HepG2 (cell line): ENCODE measurements at regions not wholly inside any gene's neighbourhood (a gene's known extent, or its start where the extent isn't known, plus 50 kb on each side); places are given as distances from the start of the nearest gene placed in this dataset.
"Not testable (repeated sequence)": the region's sequence is repeated elsewhere in the genome, so short reads cannot be mapped to it uniquely, and the experiment has no call there.

Experiments used
- ATAC-seq: fragments of 200-7000 bp; cut with Tn5 transposase; 3 replicates; pipeline ENCODE4 v1.9.1; 2020; ENCODE audit warnings: mild to moderate bottlenecking, moderate library complexity
- BruUV-seq: library from RNA; stranded (reverse); fragments of 400-500 nt; replicated peaks from 2 replicates; lab custom pipeline; 2021; lab: Mats Ljungman, UMichigan
- CTCF ChIA-PET: fragments of 300-600 bp; formaldehyde crosslinking; extraction: SDS; loops from one replicate; lab custom pipeline; 2021; ENCODE audit warnings: low total read pairs, inconsistent platforms, low intra/inter-chr PET ratio; lab: Yijun Ruan, JAX
- POLR2A ChIA-PET: fragments of 350-600 bp; sonication (Branson Sonifier 250); formaldehyde crosslinking; loops from one replicate; lab custom pipeline; 2020; ENCODE audit warnings: antibody characterized with exemption, inconsistent platforms; lab: Yijun Ruan, JAX
- DNase-seq: peaks from one replicate; pipeline ENCODE4 v3.0.0-alpha.2; 2015; ENCODE audit warnings: low spot score
- FAIRE-seq: peaks from 3 replicates; lab custom pipeline; 2011; peaks lifted over from hg19 to GRCh38; lab: Jason Lieb, UNC
- H2AFZ ChIP-seq: one replicate; pipeline ENCODE4 v1.6.1; 2011; ENCODE audit warnings: low read length, inconsistent platforms
- H3K27ac ChIP-seq: fragments of 300-600 bp; 3 replicates; pipeline ENCODE4 v1.8.0; 2011; ENCODE audit warnings: mixed run types, mild to moderate bottlenecking, mixed read lengths, low read length, inconsistent platforms; ENCODE audit not compliant: insufficient read depth; ENCODE audit errors: extremely low read length
- H3K27me3 ChIP-seq, 2 experiments: fragments of 200-600 bp in 1 of 2; 2 replicates in 1 of 2; 3 replicates in 1 of 2; pipeline versions ENCODE4 v1.6.0 to v1.8.0; 2011; ENCODE audit warnings: low read length in 2 of 2, mild to moderate bottlenecking in 2 of 2, moderate library complexity in 2 of 2, inconsistent platforms in 1 of 2; ENCODE audit not compliant: insufficient read depth in 2 of 2, control insufficient read depth in 1 of 2
- H3K36me3 ChIP-seq, 2 experiments: fragments of 200-600 bp in 1 of 2; replicated peaks in 1 of 2; 2 replicates in 1 of 2; 3 replicates in 1 of 2; pipeline versions ENCODE4 v1.5.1 to v1.8.0; 2011; ENCODE audit warnings: low read length in 2 of 2, inconsistent platforms in 1 of 2; ENCODE audit not compliant: insufficient read depth in 2 of 2, control insufficient read depth in 1 of 2
- H3K4me1 ChIP-seq: 2 replicates; pipeline ENCODE4 v1.5.1; 2012; ENCODE audit warnings: low read length, inconsistent platforms; ENCODE audit not compliant: insufficient read depth
- H3K4me2 ChIP-seq: 2 replicates; pipeline ENCODE4 v1.6.0; 2011; ENCODE audit warnings: low read depth, low read length, inconsistent platforms
- H3K4me3 ChIP-seq, 3 experiments: fragments of 200-600 bp in 1 of 3; sonication (generic), shearing (Covaris generic) in 1 of 3; replicated peaks in 1 of 3; 2 replicates each; pipeline ENCODE4 v1.5.1; 2011 to 2016; ENCODE audit warnings: low read length in 3 of 3, inconsistent platforms in 2 of 3, low read depth in 2 of 3, mild to moderate bottlenecking in 2 of 3, control low read depth in 1 of 3, mixed read lengths in 1 of 3; ENCODE audit not compliant: insufficient read depth in 1 of 3
- H3K79me2 ChIP-seq: one replicate; pipeline ENCODE4 v1.6.1; 2011; ENCODE audit warnings: low read length, inconsistent platforms; ENCODE audit not compliant: insufficient read depth
- H3K9ac ChIP-seq: 2 replicates; pipeline ENCODE4 v1.6.0; 2011; ENCODE audit warnings: mild to moderate bottlenecking, low read depth, low read length, inconsistent platforms; ENCODE audit not compliant: insufficient read depth
- H3K9me3 ChIP-seq: 2 replicates; pipeline ENCODE4 v1.5.1; 2012; ENCODE audit warnings: mild to moderate bottlenecking, low read length
- H4K20me1 ChIP-seq: 2 replicates; pipeline ENCODE4 v1.6.0; 2011; ENCODE audit warnings: inconsistent platforms, mild to moderate bottlenecking, low read length, moderate library complexity; ENCODE audit not compliant: insufficient read depth
- ARNT ChIP-seq: fragments of 450-650 bp; IDR thresholded peaks from 2 replicates; pipeline ENCODE4 v1.6.1; 2017
- CBX1 ChIP-seq: IDR thresholded peaks from one replicate; pipeline ENCODE4 v1.6.1; 2016; ENCODE audit warnings: antibody characterized with exemption, low read depth
- KDM1A ChIP-seq: IDR thresholded peaks from 2 replicates; pipeline ENCODE4 v1.6.1; 2016; ENCODE audit warnings: missing compliant biosample characterization
- KLF15 ChIP-seq: sonication (generic); formaldehyde crosslinking; IDR thresholded peaks from 2 replicates; pipeline ENCODE4 v1.8.1; 2023; ENCODE audit warnings: borderline replicate concordance, mild to moderate bottlenecking, inconsistent platforms, missing genetic modification reagents, mixed read lengths
- PCBP1 ChIP-seq: fragments of 200-400 bp; formaldehyde crosslinking; IDR thresholded peaks from 2 replicates; pipeline ENCODE4 v1.6.1; 2017; ENCODE audit warnings: mild to moderate bottlenecking, low read depth, low read length, borderline replicate concordance
- ZFP36 ChIP-seq: fragments of 150-350 bp; IDR thresholded peaks from 2 replicates; pipeline ENCODE4 v1.6.1; 2018; ENCODE audit warnings: borderline replicate concordance, low read length, low read depth; ENCODE audit not compliant: partially characterized antibody
- ZNF552 ChIP-seq: sonication (generic); formaldehyde crosslinking; IDR thresholded peaks from 2 replicates; pipeline ENCODE4 v1.9.0; 2022; ENCODE audit warnings: missing genetic modification reagents, mild to moderate bottlenecking, borderline replicate concordance
- ZNF678 ChIP-seq: sonication (generic); formaldehyde crosslinking; IDR thresholded peaks from 2 replicates; pipeline ENCODE4 v1.4.0; 2020; ENCODE audit warnings: mild to moderate bottlenecking, missing genetic modification reagents
- WGBS: methylation state at CpG from one replicate; pipeline ENCODE4 v1.1.6; 2017; ENCODE audit warnings: low lambda C conversion rate; 5-methylcytosine and 5-hydroxymethylcytosine counted together
- in situ Hi-C: cut with HindIII; loops from 2 replicates; pipeline ENCODE4 v1.10.0; 2017; ENCODE audit warnings: low pct_unique_long_range_greater_than_20kb; ENCODE audit not compliant: extremely low pct_ligation_motif_present
- intact Hi-C: fragments of 100-400 bp; cut with micrococcal nuclease; formaldehyde crosslinking; loops from one replicate; pipeline ENCODE4 v1.10.0; 2022; ENCODE audit not compliant: unreplicated experiment
- TF ChIP-seq, protein P1 (sequence below): IDR thresholded peaks from 2 replicates; pipeline ENCODE4 v1.6.1; 2016; ENCODE audit warnings: low read depth
- TF ChIP-seq, protein P2 (sequence below): sonication (generic); formaldehyde crosslinking; IDR thresholded peaks from 2 replicates; pipeline ENCODE4 v1.5.0; 2020; ENCODE audit warnings: mild to moderate bottlenecking, missing genetic modification reagents, borderline replicate concordance

DNA sequence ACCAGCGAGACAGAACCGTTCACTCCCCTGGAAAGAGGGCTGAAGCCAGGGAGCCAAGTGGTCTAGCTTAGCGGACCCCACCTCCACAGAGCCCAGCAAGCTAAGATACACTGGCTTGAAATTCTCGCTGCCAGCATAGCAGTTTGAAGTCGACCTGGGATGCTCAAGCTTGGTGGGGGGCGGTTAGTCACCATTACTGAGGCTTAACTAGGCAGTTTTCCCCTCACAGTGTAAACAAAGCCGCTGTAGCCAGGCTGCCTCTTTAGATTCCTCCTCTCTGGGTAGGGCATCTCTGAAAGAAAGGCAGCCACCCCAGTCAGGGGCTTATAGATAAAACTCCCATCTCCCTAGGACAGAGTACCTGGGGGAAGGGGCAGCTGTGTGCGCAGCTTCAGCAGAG is 235.1 kb downstream of the CHRM2 start:
- DNase-seq, ATAC-seq, H3K9me3 ChIP-seq, H3K79me2 ChIP-seq, CTCF ChIA-PET, H3K4me2 ChIP-seq, H3K36me3 ChIP-seq, BruUV-seq, H3K27me3 ChIP-seq, H2AFZ ChIP-seq, H4K20me1 ChIP-seq, H3K4me1 ChIP-seq, POLR2A ChIA-PET, H3K9ac ChIP-seq, H3K4me3 ChIP-seq, H3K27ac ChIP-seq, FAIRE-seq, in situ Hi-C loops, intact Hi-C loops: not testable (repeated sequence)
- 15% methylated on average over 3 of the region's 8 CpGs for WGBS

DNA sequence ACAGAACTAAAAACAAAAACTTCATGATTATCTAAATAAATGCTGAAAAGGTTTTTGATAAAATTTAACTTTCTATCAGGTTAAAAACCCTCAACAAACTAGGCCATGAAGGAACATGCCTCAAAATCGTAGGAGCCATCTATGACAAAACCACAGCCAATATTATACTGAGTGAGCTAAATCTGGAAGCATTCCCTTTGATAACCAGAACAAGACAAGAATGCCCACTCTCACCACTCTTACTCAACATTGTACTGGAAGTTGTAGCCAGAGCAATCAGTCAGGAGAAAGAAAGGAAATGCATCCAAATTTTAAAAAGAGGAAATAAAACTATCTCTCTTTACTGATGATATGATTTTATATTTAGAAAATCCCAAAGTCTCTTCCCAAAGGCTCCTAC is 228.7 kb downstream of the CHRM2 start:
- ATAC-seq (no peak), FAIRE-seq (no peak), DNase-seq (no peak)
- Histone ChIP-seq H3K4me1 (no peaks in the 10 kb centered on the region), H3K27ac (no peak overlapping the region), H3K79me2 (no peaks in the 10 kb centered on the region), H3K36me3 (no peaks in the 10 kb centered on the region), H3K4me3 (no peak overlapping the region), H3K27me3 (no peaks in the 10 kb centered on the region), H3K4me2 (no peak overlapping the region), H3K9ac (no peak overlapping the region), H3K9me3 (peaks cover 5% of the 10 kb centered on the region; the same call in 1 of the 2 replicates), H4K20me1 (no peaks in the 10 kb centered on the region), H2AFZ (no peak overlapping the region)
- no TSS peak for BruUV-seq
- in situ Hi-C loops, result no loop called here
- WGBS, result 5% methylated on average over 1 of the region's 1 CpG
- CTCF ChIA-PET, result no interaction called here
- no peak for TF ChIP-seq CBX1
- POLR2A ChIA-PET, result no interaction called here
- intact Hi-C loops, result no loop called here

DNA sequence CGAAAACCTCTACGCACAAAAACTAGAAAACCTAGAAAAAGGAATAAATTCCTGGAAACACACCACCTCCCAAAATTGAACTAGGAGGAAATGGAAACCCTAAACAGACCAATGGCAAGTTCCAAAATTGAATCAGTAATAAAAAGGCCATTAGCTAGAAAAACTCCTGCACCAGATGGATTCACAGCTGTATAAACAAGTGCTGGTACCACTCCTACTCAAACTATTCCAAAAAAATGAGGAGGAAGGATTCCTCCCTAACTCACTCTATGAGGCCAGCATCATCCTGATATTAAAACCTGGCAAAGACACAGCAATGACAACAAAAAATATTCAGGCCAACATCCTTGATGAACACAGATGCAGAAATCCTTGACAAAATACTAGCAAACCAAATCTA is 228.2 kb downstream of the CHRM2 start:
- in situ Hi-C loops, result no loop called here
- no TSS peak for BruUV-seq
- no peak overlapping the region for H2AFZ ChIP-seq
- WGBS, result 90% methylated on average over 2 of the region's 2 CpGs
- H3K9me3 ChIP-seq, result peaks cover 5% of the 10 kb centered on the region; the same call in 1 of the 2 replicates
- H3K79me2 ChIP-seq, result no peaks in the 10 kb centered on the region
- ATAC-seq (no peak), FAIRE-seq (no peak), DNase-seq (no peak)
- H4K20me1 ChIP-seq, result no peaks in the 10 kb centered on the region
- no peak overlapping the region for H3K9ac ChIP-seq
- no peak overlapping the region for H3K4me3 ChIP-seq
- H3K36me3 ChIP-seq, result no peaks in the 10 kb centered on the region
- intact Hi-C loops, result no loop called here
- ChIA-PET POLR2A (no interaction called here), CTCF (no interaction called here)
- no peaks in the 10 kb centered on the region for H3K27me3 ChIP-seq
- H3K27ac ChIP-seq, result no peak overlapping the region
- H3K4me1 ChIP-seq, result no peaks in the 10 kb centered on the region
- H3K4me2 ChIP-seq, result no peak overlapping the region
- TF ChIP-seq PCBP1, result no peak
- TF ChIP-seq ZNF552 (CRISPR knock-in tag), result no peak
- TF ChIP-seq KLF15, result no peak
- TF ChIP-seq ZFP36, result no peak
- TF ChIP-seq, protein P1, sequence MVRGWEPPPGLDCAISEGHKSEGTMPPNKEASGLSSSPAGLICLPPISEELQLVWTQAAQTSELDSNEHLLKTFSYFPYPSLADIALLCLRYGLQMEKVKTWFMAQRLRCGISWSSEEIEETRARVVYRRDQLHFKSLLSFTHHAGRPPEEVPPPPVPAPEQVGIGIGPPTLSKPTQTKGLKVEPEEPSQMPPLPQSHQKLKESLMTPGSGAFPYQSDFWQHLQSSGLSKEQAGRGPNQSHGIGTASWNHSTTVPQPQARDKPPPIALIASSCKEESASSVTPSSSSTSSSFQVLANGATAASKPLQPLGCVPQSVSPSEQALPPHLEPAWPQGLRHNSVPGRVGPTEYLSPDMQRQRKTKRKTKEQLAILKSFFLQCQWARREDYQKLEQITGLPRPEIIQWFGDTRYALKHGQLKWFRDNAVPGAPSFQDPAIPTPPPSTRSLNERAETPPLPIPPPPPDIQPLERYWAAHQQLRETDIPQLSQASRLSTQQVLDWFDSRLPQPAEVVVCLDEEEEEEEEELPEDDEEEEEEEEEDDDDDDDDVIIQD (CRISPR knock-in tag), result no peak
- no peak for TF ChIP-seq ARNT
- no peak for TF ChIP-seq KDM1A (CRISPR knock-in tag)
- TF ChIP-seq, protein P2, sequence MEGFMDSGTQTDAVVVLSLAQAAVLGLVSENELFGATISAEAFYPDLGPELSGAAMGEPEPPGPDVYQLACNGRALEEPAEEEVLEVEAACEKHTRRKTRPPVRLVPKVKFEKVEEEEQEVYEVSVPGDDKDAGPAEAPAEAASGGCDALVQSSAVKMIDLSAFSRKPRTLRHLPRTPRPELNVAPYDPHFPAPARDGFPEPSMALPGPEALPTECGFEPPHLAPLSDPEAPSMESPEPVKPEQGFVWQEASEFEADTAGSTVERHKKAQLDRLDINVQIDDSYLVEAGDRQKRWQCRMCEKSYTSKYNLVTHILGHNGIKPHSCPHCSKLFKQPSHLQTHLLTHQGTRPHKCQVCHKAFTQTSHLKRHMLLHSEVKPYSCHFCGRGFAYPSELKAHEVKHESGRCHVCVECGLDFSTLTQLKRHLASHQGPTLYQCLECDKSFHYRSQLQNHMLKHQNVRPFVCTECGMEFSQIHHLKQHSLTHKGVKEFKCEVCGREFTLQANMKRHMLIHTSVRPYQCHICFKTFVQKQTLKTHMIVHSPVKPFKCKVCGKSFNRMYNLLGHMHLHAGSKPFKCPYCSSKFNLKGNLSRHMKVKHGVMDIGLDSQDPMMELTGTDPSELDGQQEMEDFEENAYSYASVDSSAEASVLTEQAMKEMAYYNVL (CRISPR knock-in tag), result no peak
- TF ChIP-seq ZNF678 (CRISPR knock-in tag), result no peak
